ENCODE measurements at regions not wholly inside any gene's neighbourhood (a gene's known extent, or its start where the extent isn't known, plus 50 kb on each side); places are given as distances from the start of the nearest gene placed in this dataset.

- no peak for TF ChIP-seq NR2F2 (IDR thresholded peaks at IDR 0.05)
- TF ChIP-seq RAD21 (IDR thresholded peaks at IDR 0.05): no peak
- TF ChIP-seq CTCF (IDR thresholded peaks at IDR 0.05; ENCODE audit: low read depth, low read length, missing input control): no peak
- no peak for TF ChIP-seq MAX (IDR thresholded peaks at IDR 0.05)
Measured at GRCh38 chr5:173706700-173707099, 90.2 kb upstream of the BOD1 start.

Measured in liver (tissue), 3 donors.